Stimulated activated CD8-positive, alpha-beta memory T cell treated with anti-CD3 and anti-CD28 coated beads, Interleukin-12 subunit alpha, Interleukin-12 subunit beta, amount 100 ng/mL, for 4 hours (primary cell): ENCODE measurements at regions not wholly inside any gene's neighbourhood (a gene's known extent, or its start where the extent isn't known, plus 50 kb on each side); places are given as distances from the start of the nearest gene placed in this dataset.
"Not testable (repeated sequence)": the region's sequence is repeated elsewhere in the genome, so short reads cannot be mapped to it uniquely, and the experiment has no call there.

Source experiments
- DNase-seq: peaks from one replicate; pipeline ENCODE4 v3.0.0-alpha.2; 2020; ENCODE audit warnings: low read depth

GRCh38 chr1:208717525-208717924, 473.3 kb upstream of the PLXNA2 start:
- no peak for DNase-seq

GRCh38 chr1:208722592-208722991, 478.4 kb upstream of the PLXNA2 start:
- DNase-seq = no peak

- no peak for DNase-seq
Measured at GRCh38 chr1:208724079-208724478, 479.9 kb upstream of the PLXNA2 start.

GRCh38 chr1:208728815-208729214, 484.6 kb upstream of the PLXNA2 start:
- no peak for DNase-seq

GRCh38 chr1:208731981-208732821, 488.0 kb upstream of the PLXNA2 start:
- DNase-seq = no peak

- no peak for DNase-seq
Measured at GRCh38 chr1:208737161-208737560, 493.0 kb upstream of the PLXNA2 start.

GRCh38 chr1:208737922-208738321, 493.7 kb upstream of the PLXNA2 start:
- DNase-seq = no peak

- not testable (repeated sequence) for DNase-seq
Measured at GRCh38 chr1:208739636-208740035, 495.5 kb upstream of the PLXNA2 start.

- DNase-seq = no peak
Measured at GRCh38 chr1:208741296-208741695, 497.1 kb upstream of the PLXNA2 start.

- DNase-seq = no peak
Measured at GRCh38 chr1:208743361-208743760, 499.2 kb upstream of the PLXNA2 start.

GRCh38 chr1:208747979-208748378, 503.8 kb upstream of the PLXNA2 start:
- no peak for DNase-seq

- no peak for DNase-seq
Measured at GRCh38 chr1:208748387-208749165, 504.4 kb upstream of the PLXNA2 start.

- DNase-seq = no peak
Measured at GRCh38 chr1:208756339-208756981, 512.3 kb upstream of the PLXNA2 start.

- DNase-seq = no peak
Measured at GRCh38 chr1:208757846-208758245, 513.7 kb upstream of the PLXNA2 start.

- no peak for DNase-seq
Measured at GRCh38 chr1:208759255-208759654, 515.1 kb upstream of the PLXNA2 start.

GRCh38 chr1:208763971-208764370, 519.8 kb upstream of the PLXNA2 start:
- DNase-seq = no peak

GRCh38 chr1:208766832-208767231, 522.6 kb upstream of the PLXNA2 start:
- no peak for DNase-seq

- no peak for DNase-seq
Measured at GRCh38 chr1:208767816-208768215, 523.6 kb upstream of the PLXNA2 start.

- DNase-seq = no peak
Measured at GRCh38 chr1:208772891-208773290, 528.7 kb upstream of the PLXNA2 start.

GRCh38 chr1:208775841-208776240, 531.7 kb upstream of the PLXNA2 start:
- DNase-seq = no peak

GRCh38 chr1:208778417-208778816, 534.2 kb upstream of the PLXNA2 start:
- no peak for DNase-seq

- DNase-seq = no peak
Measured at GRCh38 chr1:208781391-208782045, 537.3 kb upstream of the PLXNA2 start.
